ENCODE measurements at regions not wholly inside any gene's neighbourhood (a gene's known extent, or its start where the extent isn't known, plus 50 kb on each side); places are given as distances from the start of the nearest gene placed in this dataset.

DNA sequence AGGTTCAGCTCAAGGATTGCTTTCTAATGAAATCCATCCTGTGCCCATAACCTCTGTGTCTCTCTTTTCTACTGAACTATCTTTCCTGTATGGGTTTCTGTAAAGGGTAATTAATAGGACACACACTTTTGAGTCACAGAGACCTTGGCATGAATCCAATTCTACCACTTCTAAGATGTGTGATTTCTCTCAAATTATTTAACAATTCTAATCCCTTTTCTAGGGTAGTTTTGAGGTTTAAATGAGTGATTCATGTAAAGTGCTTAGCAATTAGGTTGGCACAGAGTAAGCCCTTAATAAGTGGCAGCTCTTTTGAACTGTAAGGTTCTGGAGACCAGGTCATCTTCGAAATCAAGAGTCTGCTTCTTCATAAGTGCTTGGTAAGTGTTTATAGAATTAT, 202.7 kb downstream of the RASSF9 start:
- H3K36me3 ChIP-seq (ENCODE audit: control insufficient read depth, insufficient read depth, low read length): no peaks in the 10 kb centered on the region
- no peak for DNase-seq (ENCODE audit: low read depth)
- TF ChIP-seq, protein P1, sequence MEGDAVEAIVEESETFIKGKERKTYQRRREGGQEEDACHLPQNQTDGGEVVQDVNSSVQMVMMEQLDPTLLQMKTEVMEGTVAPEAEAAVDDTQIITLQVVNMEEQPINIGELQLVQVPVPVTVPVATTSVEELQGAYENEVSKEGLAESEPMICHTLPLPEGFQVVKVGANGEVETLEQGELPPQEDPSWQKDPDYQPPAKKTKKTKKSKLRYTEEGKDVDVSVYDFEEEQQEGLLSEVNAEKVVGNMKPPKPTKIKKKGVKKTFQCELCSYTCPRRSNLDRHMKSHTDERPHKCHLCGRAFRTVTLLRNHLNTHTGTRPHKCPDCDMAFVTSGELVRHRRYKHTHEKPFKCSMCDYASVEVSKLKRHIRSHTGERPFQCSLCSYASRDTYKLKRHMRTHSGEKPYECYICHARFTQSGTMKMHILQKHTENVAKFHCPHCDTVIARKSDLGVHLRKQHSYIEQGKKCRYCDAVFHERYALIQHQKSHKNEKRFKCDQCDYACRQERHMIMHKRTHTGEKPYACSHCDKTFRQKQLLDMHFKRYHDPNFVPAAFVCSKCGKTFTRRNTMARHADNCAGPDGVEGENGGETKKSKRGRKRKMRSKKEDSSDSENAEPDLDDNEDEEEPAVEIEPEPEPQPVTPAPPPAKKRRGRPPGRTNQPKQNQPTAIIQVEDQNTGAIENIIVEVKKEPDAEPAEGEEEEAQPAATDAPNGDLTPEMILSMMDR (IDR thresholded peaks at IDR 0.05; ENCODE audit: insufficient read depth, low read length, poor library complexity, severe bottlenecking): no peak
- no peaks in the 10 kb centered on the region for H3K27me3 ChIP-seq (ENCODE audit: control insufficient read depth, insufficient read depth, low read length)
- H3K4me3 ChIP-seq (ENCODE audit: low read depth, low read length): no peak overlapping the region

DNA sequence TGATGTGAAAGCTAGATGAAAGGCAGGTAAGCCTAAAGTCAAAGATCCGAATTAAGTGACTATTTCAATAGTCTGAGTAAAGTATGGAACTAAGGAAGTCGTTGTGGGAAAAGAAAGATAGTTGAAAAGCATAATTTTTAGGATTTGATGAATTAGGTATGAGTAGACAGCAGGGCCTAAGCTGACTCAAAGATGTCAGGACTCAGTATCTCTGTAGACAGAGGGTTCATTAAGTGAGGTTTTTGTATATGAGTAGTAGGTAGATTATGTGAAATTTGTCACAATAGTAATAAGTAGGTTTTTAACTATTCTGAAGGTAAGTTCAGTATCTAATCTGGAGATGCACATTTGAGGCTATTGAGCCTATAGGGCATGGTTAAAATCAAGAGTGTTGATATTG, 196.4 kb downstream of the RASSF9 start:
- TF ChIP-seq, protein P1 (IDR thresholded peaks at IDR 0.05; ENCODE audit: insufficient read depth, low read length, poor library complexity, severe bottlenecking): no peak
- Histone ChIP-seq H3K27me3 (ENCODE audit: control insufficient read depth, insufficient read depth, low read length) (no peaks in the 10 kb centered on the region), H3K4me3 (ENCODE audit: low read depth, low read length) (no peak overlapping the region), H3K36me3 (ENCODE audit: control insufficient read depth, insufficient read depth, low read length) (no peaks in the 10 kb centered on the region)
- no peak for DNase-seq (ENCODE audit: low read depth)

DNA sequence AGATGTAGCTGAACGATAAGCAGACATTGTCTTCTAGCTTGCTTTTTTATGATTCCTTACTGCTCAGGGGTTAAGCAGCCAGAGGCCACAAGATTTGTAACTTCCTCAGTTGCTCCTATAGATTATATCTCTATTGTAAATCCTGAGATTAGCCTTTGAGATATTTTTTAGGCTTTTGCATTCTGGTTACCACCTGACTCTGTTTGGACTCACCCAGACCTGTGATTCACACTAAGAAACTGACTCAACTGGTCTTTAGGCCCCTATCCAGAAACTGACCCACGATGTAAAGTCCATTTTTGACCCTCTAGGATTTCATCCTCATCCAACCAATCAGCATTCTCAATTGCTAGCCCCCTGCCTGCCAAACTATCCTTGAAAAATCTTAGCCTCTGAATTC, 194.4 kb downstream of the RASSF9 start:
- no peaks in the 10 kb centered on the region for H3K36me3 ChIP-seq (ENCODE audit: control insufficient read depth, insufficient read depth, low read length)
- TF ChIP-seq, protein P1 (IDR thresholded peaks at IDR 0.05; ENCODE audit: insufficient read depth, low read length, poor library complexity, severe bottlenecking): no peak
- no peak for DNase-seq (ENCODE audit: low read depth)
- H3K27me3 ChIP-seq (ENCODE audit: control insufficient read depth, insufficient read depth, low read length): no peaks in the 10 kb centered on the region
- H3K4me3 ChIP-seq (ENCODE audit: low read depth, low read length): no peak overlapping the region

DNA sequence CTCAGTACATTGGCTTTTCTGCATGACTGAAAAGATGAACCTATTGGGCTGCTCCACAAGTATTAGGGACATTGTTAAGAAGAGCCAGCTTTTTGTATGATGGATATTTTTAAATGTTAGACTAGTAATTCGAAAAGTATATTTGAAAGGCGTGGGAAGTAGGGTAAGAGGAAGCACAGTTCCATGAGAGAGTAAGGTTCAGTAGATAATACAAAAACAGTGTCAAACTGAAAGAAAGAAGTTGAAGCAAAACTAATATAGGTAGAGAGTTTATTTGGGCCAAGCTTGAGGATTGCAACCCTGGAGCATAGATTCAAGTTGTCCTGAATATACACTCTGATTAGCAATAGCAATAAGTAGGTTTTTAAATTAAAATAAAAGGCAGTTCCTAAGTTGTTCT, 193.9 kb downstream of the RASSF9 start:
- TF ChIP-seq, protein P1 (IDR thresholded peaks at IDR 0.05; ENCODE audit: insufficient read depth, low read length, poor library complexity, severe bottlenecking): no peak
- no peaks in the 10 kb centered on the region for H3K27me3 ChIP-seq (ENCODE audit: control insufficient read depth, insufficient read depth, low read length)

DNA sequence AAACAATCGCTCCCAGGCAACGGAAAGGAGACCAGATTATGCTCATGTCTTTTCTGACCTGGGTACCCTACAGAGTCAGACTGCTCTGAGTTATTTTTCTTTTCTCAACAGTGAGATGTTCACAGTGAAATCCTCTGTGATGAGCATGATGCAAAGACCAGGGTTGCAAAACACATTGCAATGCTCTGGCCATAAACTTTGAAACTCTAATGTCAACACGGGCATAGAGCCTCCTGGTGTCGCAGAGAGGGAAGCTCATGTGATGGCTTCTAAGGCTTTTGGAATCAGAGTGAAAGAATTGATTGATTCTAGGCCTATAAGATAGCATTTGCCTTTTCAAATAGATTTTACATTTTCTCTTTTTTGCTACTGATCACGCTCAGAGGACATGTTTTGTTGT, 193.4 kb downstream of the RASSF9 start:
- H3K36me3 ChIP-seq (ENCODE audit: control insufficient read depth, insufficient read depth, low read length): no peaks in the 10 kb centered on the region
- no peak for DNase-seq (ENCODE audit: low read depth)
- TF ChIP-seq, protein P1 (IDR thresholded peaks at IDR 0.05; ENCODE audit: insufficient read depth, low read length, poor library complexity, severe bottlenecking): no peak
- no peaks in the 10 kb centered on the region for H3K27me3 ChIP-seq (ENCODE audit: control insufficient read depth, insufficient read depth, low read length)
- H3K4me3 ChIP-seq (ENCODE audit: low read depth, low read length): no peak overlapping the region

More for the DNA sequence above, 193.9 kb downstream of the RASSF9 start:
- Histone ChIP-seq H3K4me3 (ENCODE audit: low read depth, low read length) (no peak overlapping the region), H3K36me3 (ENCODE audit: control insufficient read depth, insufficient read depth, low read length) (no peaks in the 10 kb centered on the region)
- no peak for DNase-seq (ENCODE audit: low read depth)

DNA sequence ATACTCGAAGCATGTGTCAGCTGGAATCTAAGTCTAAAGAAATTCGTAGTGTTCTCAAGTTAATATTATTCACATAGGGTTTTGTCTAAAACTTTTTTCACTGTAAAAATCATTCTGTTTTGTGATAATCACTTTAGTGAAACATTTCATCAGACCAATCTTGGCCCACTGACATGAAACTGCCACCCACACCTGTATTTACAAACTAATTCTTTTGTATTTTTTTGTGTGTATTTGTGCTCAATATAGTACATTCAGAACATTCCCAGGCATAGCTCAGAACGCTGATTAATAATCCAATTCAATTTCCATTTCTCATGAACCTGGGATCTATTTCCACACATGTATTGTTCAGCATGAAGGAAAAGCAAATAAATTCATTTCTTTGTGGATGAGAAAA, 191.7 kb downstream of the RASSF9 start:
- no peaks in the 10 kb centered on the region for H3K36me3 ChIP-seq (ENCODE audit: control insufficient read depth, insufficient read depth, low read length)
- TF ChIP-seq, protein P1 (IDR thresholded peaks at IDR 0.05; ENCODE audit: insufficient read depth, low read length, poor library complexity, severe bottlenecking): no peak
- H3K27me3 ChIP-seq (ENCODE audit: control insufficient read depth, insufficient read depth, low read length): no peaks in the 10 kb centered on the region
- no peak overlapping the region for H3K4me3 ChIP-seq (ENCODE audit: low read depth, low read length)
- no peak for DNase-seq (ENCODE audit: low read depth)

Data from kidney epithelial cell (primary cell).